Omental fat pad (tissue), 3 donors: ENCODE measurements at regions not wholly inside any gene's neighbourhood (a gene's known extent, or its start where the extent isn't known, plus 50 kb on each side); places are given as distances from the start of the nearest gene placed in this dataset.

Experiments
- ATAC-seq: fragments of 150-250 bp; one replicate; pipeline ENCODE4 v1.9.1; 2016; ENCODE audit warnings: mild to moderate bottlenecking, moderate library complexity; ENCODE audit not compliant: low FRiP score
- DNase-seq: peaks from one replicate; pipeline ENCODE4 v3.0.0-alpha.2; 2019; ENCODE audit warnings: low spot score
- CTCF ChIP-seq, 3 donors: fragments of 450-650 bp; IDR thresholded peaks; one replicate each; pipeline ENCODE4 v1.5.1; 2016 to 2017; ENCODE audit warnings: antibody characterized with exemption in 3 of 3, mild to moderate bottlenecking in 3 of 3, moderate library complexity in 2 of 3

- DNase-seq (no peak), ATAC-seq (no peak)
- no peak for TF ChIP-seq CTCF (IDR thresholded peaks at IDR 0.05)
Measured at GRCh38 chr20:19110881-19111460, 101.5 kb upstream of the SLC24A3 start.

- no peak for ATAC-seq
Measured at GRCh38 chr20:19112828-19113227, 99.6 kb upstream of the SLC24A3 start.

GRCh38 chr20:19113343-19113930 is 99.0 kb upstream of the SLC24A3 start:
- ATAC-seq (no peak), DNase-seq (no peak)
- no peak for TF ChIP-seq CTCF (IDR thresholded peaks at IDR 0.05)

More at GRCh38 chr20:19112828-19113227, 99.6 kb upstream of the SLC24A3 start:
- no peak for DNase-seq
- no peak for TF ChIP-seq CTCF (IDR thresholded peaks at IDR 0.05)

- TF ChIP-seq CTCF (IDR thresholded peaks at IDR 0.05): no peak
- DNase-seq (no peak), ATAC-seq (no peak)
Measured at GRCh38 chr20:19114410-19114809, 98.0 kb upstream of the SLC24A3 start.

- DNase-seq (no peak), ATAC-seq (no peak)
- no peak for TF ChIP-seq CTCF (IDR thresholded peaks at IDR 0.05)
Measured at GRCh38 chr20:19115581-19115980, 96.9 kb upstream of the SLC24A3 start.

- DNase-seq: no peak
- no peak for TF ChIP-seq CTCF (IDR thresholded peaks at IDR 0.05)
- ATAC-seq: no peak
Measured at GRCh38 chr20:19120011-19120410, 92.4 kb upstream of the SLC24A3 start.

GRCh38 chr20:19120569-19120968 is 91.9 kb upstream of the SLC24A3 start:
- no peak for TF ChIP-seq CTCF (IDR thresholded peaks at IDR 0.05)
- ATAC-seq (no peak), DNase-seq (no peak)
